HAP-1 (cell line): ENCODE measurements at regions not wholly inside any gene's neighbourhood (a gene's known extent, or its start where the extent isn't known, plus 50 kb on each side); places are given as distances from the start of the nearest gene placed in this dataset.
"Not testable (repeated sequence)": the region's sequence is repeated elsewhere in the genome, so short reads cannot be mapped to it uniquely, and the experiment has no call there.

Experiments
- DNase-seq, 2 experiments: peaks; one replicate each; pipeline ENCODE4 v3.0.0-alpha.2; 2016 to 2020; ENCODE audit warnings: low spot score in 2 of 2
- H3K27me3 ChIP-seq: fragments of 250-450 bp; sonication (Bioruptor Pico); 2 replicates; pipeline ENCODE4 v1.5.1; 2020; ENCODE audit warnings: low read depth, mild to moderate bottlenecking, moderate library complexity
- H3K36me3 ChIP-seq: fragments of 250-450 bp; sonication (Bioruptor Pico); replicated peaks from 2 replicates; pipeline ENCODE4 v1.5.1; 2020; ENCODE audit warnings: mild to moderate bottlenecking
- H3K4me1 ChIP-seq: fragments of 250-450 bp; sonication (Bioruptor Pico); 2 replicates; pipeline ENCODE4 v1.5.1; 2020; ENCODE audit warnings: mild to moderate bottlenecking
- H3K4me3 ChIP-seq: fragments of 250-450 bp; sonication (Bioruptor Pico); 2 replicates; pipeline ENCODE4 v1.5.1; 2020; ENCODE audit warnings: mild to moderate bottlenecking, moderate library complexity
- H3K9me3 ChIP-seq: fragments of 250-450 bp; sonication (Bioruptor Pico); 2 replicates; pipeline ENCODE4 v1.5.1; 2020; ENCODE audit warnings: mild to moderate bottlenecking, moderate library complexity
- in situ Hi-C: fragments of 300-500 bp; cut with MboI; formaldehyde crosslinking; loops from 3 replicates; pipeline ENCODE4 v1.14.3; 2020; ENCODE audit warnings: low sequenced_read_pairs, inconsistent platforms, mixed read lengths

- no peak for DNase-seq
- no peak overlapping the region for H3K4me3 ChIP-seq
- no peaks in the 10 kb centered on the region for H3K4me1 ChIP-seq
- no peaks in the 10 kb centered on the region for H3K27me3 ChIP-seq
- in situ Hi-C loops = no loop called here
- H3K36me3 ChIP-seq = no peaks in the 10 kb centered on the region
- no peaks in the 10 kb centered on the region for H3K9me3 ChIP-seq
Measured at GRCh38 chr21:35506771-35507170, 457.7 kb upstream of the RUNX1 start.

- H3K9me3 ChIP-seq = no peaks in the 10 kb centered on the region
- H3K4me3 ChIP-seq = no peak overlapping the region
- no peaks in the 10 kb centered on the region for H3K4me1 ChIP-seq
- no peaks in the 10 kb centered on the region for H3K36me3 ChIP-seq
- H3K27me3 ChIP-seq = no peaks in the 10 kb centered on the region
- no peak for DNase-seq
- in situ Hi-C loops = no loop called here
Measured at GRCh38 chr21:35506352-35506751, 457.2 kb upstream of the RUNX1 start.

GRCh38 chr21:35504951-35505466, 455.9 kb upstream of the RUNX1 start:
- Histone ChIP-seq H3K36me3 (no peaks in the 10 kb centered on the region), H3K4me1 (no peaks in the 10 kb centered on the region), H3K27me3 (no peaks in the 10 kb centered on the region), H3K4me3 (no peak overlapping the region), H3K9me3 (no peaks in the 10 kb centered on the region)
- in situ Hi-C loops = no loop called here
- no peak for DNase-seq

- Histone ChIP-seq H3K27me3 (no peaks in the 10 kb centered on the region), H3K9me3 (no peaks in the 10 kb centered on the region), H3K4me1 (no peaks in the 10 kb centered on the region), H3K4me3 (no peak overlapping the region), H3K36me3 (no peaks in the 10 kb centered on the region)
- in situ Hi-C loops = no loop called here
- no peak for DNase-seq
Measured at GRCh38 chr21:35504277-35504676, 455.2 kb upstream of the RUNX1 start.

GRCh38 chr21:35503671-35504070, 454.6 kb upstream of the RUNX1 start:
- Histone ChIP-seq H3K36me3 (no peaks in the 10 kb centered on the region), H3K9me3 (no peaks in the 10 kb centered on the region), H3K4me1 (no peaks in the 10 kb centered on the region), H3K4me3 (no peak overlapping the region), H3K27me3 (no peaks in the 10 kb centered on the region)
- in situ Hi-C loops = no loop called here
- no peak for DNase-seq

- Histone ChIP-seq H3K36me3 (no peaks in the 10 kb centered on the region), H3K4me1 (no peaks in the 10 kb centered on the region), H3K27me3 (no peaks in the 10 kb centered on the region), H3K9me3 (no peaks in the 10 kb centered on the region), H3K4me3 (no peak overlapping the region)
- in situ Hi-C loops = no loop called here
- no peak for DNase-seq
Measured at GRCh38 chr21:35502821-35503220, 453.7 kb upstream of the RUNX1 start.

- H3K9me3 ChIP-seq, H3K36me3 ChIP-seq, H3K4me1 ChIP-seq, in situ Hi-C loops, H3K27me3 ChIP-seq, H3K4me3 ChIP-seq, DNase-seq: not testable (repeated sequence)
Measured at GRCh38 chr21:35497522-35497921, 448.4 kb upstream of the RUNX1 start.

GRCh38 chr21:35491920-35492678, 443.0 kb upstream of the RUNX1 start:
- no peak for DNase-seq
- no peaks in the 10 kb centered on the region for H3K36me3 ChIP-seq
- no peaks in the 10 kb centered on the region for H3K9me3 ChIP-seq
- in situ Hi-C loops = no loop called here
- H3K4me3 ChIP-seq = no peak overlapping the region
- no peaks in the 10 kb centered on the region for H3K27me3 ChIP-seq
- H3K4me1 ChIP-seq = no peaks in the 10 kb centered on the region

GRCh38 chr21:35491114-35491513, 442.0 kb upstream of the RUNX1 start:
- in situ Hi-C loops = no loop called here
- 0 out of 2 replicates have a peak, but pooled peaks cover 2% of the 10 kb centered on the region for H3K9me3 ChIP-seq
- H3K36me3 ChIP-seq = no peaks in the 10 kb centered on the region
- no peak for DNase-seq
- H3K27me3 ChIP-seq = no peaks in the 10 kb centered on the region
- no peak overlapping the region for H3K4me3 ChIP-seq
- H3K4me1 ChIP-seq = no peaks in the 10 kb centered on the region

GRCh38 chr21:35489389-35489980, 440.4 kb upstream of the RUNX1 start:
- DNase-seq = no peak
- Histone ChIP-seq H3K9me3 (0 out of 2 replicates have a peak, but pooled peaks cover 5% of the 10 kb centered on the region), H3K27me3 (no peaks in the 10 kb centered on the region), H3K4me1 (no peaks in the 10 kb centered on the region), H3K4me3 (no peak overlapping the region), H3K36me3 (no peaks in the 10 kb centered on the region)
- in situ Hi-C loops = no loop called here

GRCh38 chr21:35488946-35489345, 439.8 kb upstream of the RUNX1 start:
- Histone ChIP-seq H3K36me3 (no peaks in the 10 kb centered on the region), H3K9me3 (0 out of 2 replicates have a peak, but pooled peaks cover 5% of the 10 kb centered on the region), H3K4me3 (no peak overlapping the region), H3K27me3 (no peaks in the 10 kb centered on the region), H3K4me1 (no peaks in the 10 kb centered on the region)
- DNase-seq = no peak
- in situ Hi-C loops = no loop called here

GRCh38 chr21:35485364-35485763, 436.3 kb upstream of the RUNX1 start:
- Histone ChIP-seq H3K4me1 (no peaks in the 10 kb centered on the region), H3K36me3 (no peaks in the 10 kb centered on the region), H3K27me3 (no peaks in the 10 kb centered on the region), H3K4me3 (no peak overlapping the region), H3K9me3 (0 out of 2 replicates have a peak, but pooled peaks cover 5% of the 10 kb centered on the region)
- no peak for DNase-seq
- in situ Hi-C loops = no loop called here

GRCh38 chr21:35484851-35485250, 435.7 kb upstream of the RUNX1 start:
- H3K4me1 ChIP-seq = no peaks in the 10 kb centered on the region
- DNase-seq = no peak

GRCh38 chr21:35484032-35484431, 434.9 kb upstream of the RUNX1 start:
- H3K4me1 ChIP-seq = no peaks in the 10 kb centered on the region
- no peak for DNase-seq
- in situ Hi-C loops = no loop called here
- no peaks in the 10 kb centered on the region for H3K36me3 ChIP-seq
- H3K9me3 ChIP-seq = 0 out of 2 replicates have a peak, but pooled peaks cover 5% of the 10 kb centered on the region
- no peak overlapping the region for H3K4me3 ChIP-seq
- no peaks in the 10 kb centered on the region for H3K27me3 ChIP-seq

More at GRCh38 chr21:35484851-35485250, 435.7 kb upstream of the RUNX1 start:
- Histone ChIP-seq H3K27me3 (no peaks in the 10 kb centered on the region), H3K4me3 (no peak overlapping the region), H3K9me3 (0 out of 2 replicates have a peak, but pooled peaks cover 5% of the 10 kb centered on the region), H3K36me3 (no peaks in the 10 kb centered on the region)
- in situ Hi-C loops = no loop called here
